Femur (tissue), 1 donor: ENCODE measurements at regions not wholly inside any gene's neighbourhood (a gene's known extent, or its start where the extent isn't known, plus 50 kb on each side); places are given as distances from the start of the nearest gene placed in this dataset.
A peak's percentile ranks its signal among the peaks of the same experiment; 100 is the strongest.

Experiments
- DNase-seq: peaks from one replicate; pipeline ENCODE4 v3.0.0-alpha.2; 2017

DNA sequence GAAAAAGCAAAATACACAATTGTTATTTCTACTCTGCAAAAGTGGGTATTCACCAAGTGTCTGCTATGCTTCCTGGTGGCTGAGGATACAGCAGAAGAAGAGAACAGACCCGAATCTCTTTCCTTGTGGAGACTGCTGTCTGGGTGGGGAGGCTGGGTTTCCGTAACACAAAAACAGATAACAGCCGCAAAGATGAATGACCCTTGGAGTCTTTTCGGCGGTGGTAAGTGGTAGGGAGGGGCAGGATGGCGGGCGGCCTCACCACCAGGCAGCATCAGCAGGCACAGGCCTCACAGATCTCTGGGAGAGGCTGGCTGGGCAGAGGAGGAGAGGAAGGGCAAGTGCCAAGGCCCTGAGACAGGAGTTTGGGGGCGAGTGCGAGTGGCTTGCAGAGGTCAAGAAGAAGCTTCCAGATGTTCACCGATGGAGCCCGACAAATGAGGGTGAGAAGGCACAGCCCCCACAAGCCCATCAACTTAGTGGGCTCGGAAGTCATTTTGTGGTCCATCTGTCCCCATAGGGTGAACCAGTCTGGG is 164.2 kb downstream of the RHOU start:
- DNase-seq, result no peak

DNA sequence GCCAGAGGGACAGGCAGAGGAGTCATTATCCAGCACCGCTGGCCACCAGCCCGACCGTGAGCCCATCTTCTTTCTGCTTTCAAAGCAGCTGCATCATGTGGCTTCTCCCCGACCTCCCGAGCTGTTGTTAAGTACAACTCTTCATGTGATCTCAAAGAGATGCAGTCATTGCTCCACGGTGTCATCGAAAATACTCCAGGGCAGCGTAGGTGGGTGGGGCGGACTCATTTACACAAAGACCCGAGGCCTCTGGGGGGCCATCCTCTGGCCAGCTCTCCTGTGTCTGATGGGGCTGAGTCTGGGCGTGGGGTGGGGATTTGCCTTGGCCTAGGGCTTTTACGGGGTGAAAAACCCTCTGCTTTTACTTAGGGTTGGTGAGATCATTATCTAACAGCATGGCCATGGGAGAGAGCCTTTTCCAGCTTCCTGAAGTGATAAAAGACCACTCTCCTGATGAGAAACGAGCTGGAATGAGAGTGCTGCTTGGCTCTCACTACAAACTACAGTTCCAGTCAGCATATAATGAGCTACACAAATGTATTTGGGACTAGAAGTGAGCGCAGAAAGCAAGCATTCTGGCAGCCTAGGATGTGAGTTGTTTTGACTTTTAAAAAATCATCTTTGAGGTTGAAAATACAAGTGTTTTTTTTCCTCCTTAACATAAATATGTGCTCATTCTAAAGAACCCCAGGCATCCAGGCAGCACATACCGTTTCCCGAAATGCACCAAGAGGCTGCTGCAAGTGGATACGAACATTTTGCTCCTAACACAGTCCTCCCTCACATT is 165.0 kb downstream of the RHOU start:
- DNase-seq, result peak; percentile 86

DNA sequence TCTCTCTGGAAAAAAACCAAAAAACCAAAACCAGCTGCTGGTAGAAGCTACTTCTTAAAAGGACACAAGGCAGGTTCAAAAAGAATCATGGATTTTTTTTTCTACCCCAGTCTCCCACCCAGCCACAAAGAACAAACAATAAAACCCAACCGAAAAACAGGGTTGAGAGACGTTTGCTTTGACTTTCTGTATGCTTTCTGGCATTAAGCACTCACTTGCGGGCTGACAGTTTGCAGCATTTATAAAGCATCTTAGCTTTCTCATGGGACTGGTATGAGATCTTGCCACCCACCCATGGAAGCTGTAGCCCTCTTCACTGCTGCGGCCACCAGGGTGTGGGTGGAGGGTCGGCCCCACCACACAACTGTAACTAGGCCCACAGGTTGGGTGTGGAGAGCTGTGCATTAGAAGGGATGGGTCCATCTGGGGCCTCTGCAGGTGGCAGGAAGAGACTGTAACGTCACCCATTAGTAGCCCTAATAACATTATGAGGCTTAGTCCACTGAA is 165.7 kb downstream of the RHOU start:
- no peak for DNase-seq

DNA sequence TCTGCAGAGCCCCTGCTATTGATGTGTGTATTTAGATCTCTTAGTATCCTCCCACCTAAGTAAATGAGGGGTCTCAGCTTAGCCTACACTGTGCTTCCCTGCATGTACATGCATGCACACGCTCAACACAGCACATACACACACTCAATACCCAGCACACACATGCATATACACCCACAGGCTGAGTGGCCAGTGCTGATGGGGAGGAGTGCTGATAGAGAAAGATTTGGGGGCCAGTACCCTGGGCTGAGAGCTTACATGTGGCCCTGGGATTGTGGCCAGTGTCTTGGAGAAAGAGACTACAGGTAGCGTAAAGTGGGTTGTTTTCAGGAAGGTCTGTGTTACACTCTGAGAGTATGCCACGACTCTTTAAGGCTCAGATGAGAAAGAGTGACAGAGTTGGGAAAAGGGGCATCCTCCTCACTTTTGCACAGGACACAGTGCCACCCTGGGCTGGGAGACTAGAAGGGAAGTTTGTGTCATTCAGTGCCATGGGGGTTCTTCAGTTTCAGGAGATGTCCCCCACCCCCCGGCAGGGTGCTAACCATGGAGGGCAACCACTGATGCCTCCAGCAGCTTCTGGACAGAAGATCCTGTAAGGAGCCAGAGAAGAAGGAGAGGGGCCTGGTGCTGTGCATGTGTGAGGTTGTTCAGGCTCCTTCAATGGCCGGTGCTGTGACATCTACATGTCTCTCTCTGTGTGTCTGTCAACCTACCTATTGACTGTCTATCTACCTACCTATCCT is 166.8 kb downstream of the RHOU start:
- DNase-seq, result no peak

DNA sequence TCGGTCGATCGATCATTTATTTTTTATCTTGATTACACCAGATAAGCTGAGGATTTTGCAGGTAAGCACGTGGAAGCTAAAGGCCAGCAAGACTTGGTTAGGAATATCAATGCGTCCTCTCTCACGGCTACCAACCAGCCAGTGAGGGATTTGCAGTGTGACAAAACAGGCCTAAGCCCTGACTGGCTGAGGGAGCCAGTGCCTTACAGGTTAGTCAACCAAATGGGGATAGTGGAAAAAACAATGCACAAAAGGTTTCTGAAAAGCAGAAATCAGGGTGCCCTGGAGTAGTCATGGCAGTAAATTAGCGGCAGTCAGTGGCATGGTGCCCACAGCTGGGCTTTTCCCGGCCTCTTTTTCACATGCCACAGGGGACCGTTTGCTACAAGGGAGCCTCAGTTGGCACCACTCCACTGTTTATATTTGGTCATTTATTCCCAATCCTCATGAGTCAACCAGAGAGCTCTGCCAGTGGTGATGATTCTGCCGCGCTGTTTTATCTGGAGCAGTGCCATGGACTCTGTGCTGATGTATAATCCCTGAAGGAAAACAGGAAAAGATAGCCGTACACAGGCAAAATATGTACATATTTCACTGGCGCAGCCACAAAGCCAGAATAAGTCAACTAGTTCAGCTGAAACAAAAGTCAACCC is 167.6 kb downstream of the RHOU start:
- DNase-seq, result peak; percentile 87

DNA sequence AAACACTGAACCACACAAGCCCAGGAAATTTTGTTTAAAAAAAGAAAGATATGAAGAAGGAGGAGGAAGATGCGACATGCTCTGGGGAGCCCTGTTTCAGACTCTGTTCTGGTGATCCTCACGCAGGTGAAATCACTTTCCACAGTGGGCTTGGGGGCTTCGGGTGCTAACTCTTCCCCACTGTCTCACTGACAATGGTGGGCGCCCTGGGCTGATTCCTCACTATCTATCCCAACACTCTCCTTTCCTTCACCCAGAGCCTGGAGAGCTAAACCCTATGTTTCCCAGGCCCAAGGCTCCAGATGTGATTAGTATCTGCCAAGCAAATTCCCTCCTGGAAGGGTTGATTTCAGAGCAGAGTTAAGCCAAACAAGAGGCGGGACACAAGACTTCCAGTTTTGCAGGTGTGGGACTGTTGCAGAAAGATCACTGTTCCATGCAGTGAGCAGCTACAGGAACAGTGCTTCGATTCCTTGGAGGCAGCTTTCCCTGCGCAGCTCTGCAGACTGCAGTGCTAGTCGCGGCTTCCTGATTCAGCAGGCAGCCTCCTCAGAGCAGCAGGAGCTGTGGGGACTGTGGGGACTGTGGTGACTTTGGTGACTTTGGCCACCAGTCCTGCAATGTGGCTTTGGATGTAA is 168.3 kb downstream of the RHOU start:
- DNase-seq, result peak; percentile 63

DNA sequence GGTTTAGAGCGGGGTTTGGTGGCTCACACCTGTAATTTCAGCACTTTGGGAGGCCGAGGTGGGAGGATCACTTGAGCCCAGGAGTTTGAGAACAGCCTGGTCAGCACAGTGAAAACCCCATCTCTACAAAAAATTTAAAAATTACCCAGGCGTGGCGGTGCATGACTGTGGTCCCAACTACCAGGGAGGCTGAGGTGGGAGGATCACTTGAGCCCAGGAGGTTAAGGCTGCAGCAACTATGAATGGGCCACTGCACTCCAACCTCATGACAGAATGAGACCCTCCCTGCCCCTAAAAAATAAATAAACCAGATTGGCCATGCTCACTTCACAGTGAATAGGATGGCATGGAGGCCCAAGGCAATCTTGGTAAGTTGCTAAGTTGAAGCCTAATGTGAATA is 168.9 kb downstream of the RHOU start:
- no peak for DNase-seq

DNA sequence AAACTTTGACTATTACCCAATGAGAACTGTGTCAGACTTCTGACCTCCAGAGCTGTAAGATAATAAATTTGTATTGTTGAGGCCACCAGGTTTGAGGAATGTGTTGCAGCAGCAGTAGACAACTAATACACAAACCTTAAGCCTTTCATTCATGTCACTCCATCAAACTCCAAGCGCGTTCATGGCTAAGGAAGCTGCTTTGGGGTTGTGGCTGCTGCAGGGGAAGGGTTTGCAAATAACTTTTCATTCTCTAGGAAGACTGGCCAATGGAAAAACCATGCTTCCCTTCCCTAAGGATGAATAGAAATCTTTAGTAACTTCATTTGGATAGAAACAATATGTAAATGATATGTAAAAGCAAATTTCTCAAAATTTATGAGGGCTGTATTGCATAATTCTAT is 170.4 kb downstream of the RHOU start:
- no peak for DNase-seq

DNA sequence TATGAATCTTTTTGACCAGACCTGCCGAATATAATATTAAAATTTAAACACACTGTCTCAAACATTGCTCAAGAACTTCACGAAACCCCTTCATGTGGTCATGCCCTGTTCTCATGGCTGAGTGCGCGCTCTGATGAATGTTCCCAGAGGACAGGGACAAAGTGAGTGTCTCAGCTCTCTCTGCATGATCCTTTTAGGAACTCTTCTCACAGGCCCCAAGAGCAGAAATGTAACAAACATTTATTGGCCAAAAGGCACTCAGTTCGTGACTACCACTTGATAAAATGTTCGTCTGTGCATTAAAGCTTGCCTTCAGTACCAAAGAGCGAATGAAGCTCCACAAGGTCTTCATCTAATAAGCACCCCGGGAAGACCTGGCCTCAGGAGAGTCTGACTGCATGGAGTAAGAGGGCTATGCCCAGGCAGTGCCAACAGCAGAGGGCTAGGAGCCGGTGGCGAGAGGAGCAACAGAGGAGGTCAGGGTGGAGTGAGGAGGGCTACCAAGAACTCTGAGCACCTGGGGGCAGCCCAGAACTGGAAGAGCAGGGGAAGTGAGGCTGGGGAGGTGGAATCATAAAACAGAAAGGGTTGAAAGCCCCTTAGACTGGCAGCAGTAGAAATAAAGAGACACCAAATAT is 171.1 kb downstream of the RHOU start:
- DNase-seq, result no peak

DNA sequence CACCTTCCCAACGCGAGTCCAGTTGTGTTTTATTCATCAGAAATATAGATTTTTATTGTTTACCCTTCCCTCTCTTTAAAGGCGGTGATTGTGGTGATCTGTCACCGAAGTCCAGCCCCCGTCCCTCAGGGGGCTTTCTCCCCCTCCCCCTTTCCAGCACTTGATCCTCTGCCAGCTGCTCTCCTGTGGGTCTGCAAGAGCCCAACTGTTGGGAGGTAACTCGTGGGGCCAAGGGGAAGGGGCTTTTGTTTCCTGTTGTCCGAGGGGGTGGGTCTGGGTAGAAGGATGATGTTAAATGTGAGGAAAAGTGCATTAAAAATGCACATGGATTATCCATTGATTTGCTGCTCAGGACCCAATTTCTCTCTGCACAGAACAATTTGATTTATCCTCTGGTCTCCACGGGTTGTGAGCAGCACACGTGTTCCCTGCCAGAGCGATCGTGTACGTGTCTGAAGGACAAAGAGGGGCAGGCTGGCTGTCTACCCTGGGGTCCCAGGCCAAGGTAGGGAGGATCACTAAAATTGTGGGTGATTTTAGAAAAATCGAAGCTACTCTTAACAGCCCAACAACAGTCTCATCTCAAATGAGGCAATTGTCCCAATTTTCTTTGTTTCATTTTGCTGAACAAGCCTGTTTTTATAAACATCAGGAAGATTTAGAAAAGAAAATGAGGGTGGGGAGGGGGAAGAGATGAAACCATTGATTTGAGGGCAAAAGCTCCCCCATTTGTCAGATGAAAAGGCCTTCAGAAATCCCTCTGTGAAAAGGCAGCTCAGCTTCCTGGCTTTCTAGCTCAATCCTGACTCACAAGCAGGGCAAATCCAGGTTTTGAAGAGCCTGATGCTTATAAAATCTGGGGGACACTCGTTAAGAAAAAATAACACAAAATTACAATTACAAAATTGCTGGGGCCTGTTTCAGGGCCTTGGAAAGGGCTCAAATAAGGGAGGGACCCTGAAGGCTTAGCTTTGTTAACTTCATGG is 176.2 kb downstream of the RHOU start:
- DNase-seq, result no peak

DNA sequence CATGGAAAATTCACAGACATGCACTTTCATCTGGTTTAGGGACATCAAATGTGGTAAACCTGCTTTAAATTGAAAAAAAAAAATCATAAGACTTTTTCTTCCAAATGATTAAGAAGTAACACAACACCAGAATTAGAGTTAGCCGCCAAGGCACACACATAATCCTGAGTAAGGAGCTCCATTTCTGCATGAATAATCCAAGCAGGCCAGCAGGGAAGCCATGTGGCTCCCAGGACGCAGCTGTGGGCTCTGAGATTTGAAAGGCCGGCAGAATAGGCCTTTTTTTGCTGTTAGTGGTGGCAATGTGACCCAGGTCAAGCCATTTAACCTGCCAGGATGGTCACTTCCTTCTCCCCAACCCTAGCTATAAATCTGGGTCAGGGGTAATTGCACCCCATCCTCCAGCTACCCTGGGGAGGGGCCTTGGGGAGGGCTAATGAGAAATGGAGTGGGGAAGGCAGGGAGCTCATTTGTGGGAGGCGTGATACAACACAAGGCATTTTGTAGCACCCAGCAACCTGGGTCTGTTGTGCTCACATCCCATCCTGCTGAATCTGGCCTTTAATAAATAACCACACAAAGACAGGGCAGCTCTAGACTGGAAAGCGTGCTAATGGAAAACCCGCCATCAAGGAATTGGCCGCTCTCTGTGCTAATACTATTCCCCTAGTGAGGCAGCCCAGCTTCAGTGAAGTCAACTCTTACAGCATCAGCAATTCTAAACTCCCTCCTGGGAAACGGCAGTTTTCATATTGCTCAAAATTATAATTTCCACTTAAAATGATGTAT is 178.5 kb downstream of the RHOU start:
- no peak for DNase-seq

DNA sequence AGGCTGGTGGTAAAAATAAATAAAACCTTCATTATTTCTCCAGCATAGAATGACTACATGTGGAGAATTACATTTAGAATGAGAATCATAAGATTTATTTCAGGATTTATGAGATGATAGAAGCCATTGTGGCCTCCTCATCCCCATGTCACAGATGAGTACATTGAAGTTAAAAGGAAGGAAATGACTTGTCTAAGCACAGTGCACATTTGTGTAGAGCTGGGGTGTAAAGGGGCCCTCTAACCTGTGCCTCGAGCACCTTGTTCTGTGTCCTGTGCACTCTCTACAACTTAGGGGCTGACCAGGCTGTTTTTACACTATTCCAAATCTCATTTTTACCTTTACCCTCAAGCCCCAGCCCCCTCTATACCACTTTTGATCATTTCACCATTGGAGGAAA is 179.4 kb downstream of the RHOU start:
- no peak for DNase-seq

DNA sequence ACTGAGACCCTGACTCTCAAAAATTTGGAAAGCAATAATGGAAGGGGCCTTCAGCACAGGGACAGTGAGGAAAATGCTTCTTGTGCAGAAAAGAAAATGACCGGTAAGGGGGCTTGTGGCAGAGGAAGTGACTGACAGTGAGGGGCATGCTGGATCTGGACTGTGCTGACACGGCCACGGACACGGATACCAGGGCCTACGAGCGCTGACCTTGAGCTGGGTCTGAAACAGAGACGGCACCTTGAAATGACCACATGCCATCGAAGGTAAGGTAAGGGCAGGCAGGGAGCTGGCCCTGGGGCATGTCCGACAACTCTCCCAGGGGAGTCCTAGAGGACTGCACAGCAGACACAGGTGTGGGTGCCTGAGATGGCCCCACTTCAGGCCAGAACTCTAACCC is 182.1 kb downstream of the RHOU start:
- no peak for DNase-seq

DNA sequence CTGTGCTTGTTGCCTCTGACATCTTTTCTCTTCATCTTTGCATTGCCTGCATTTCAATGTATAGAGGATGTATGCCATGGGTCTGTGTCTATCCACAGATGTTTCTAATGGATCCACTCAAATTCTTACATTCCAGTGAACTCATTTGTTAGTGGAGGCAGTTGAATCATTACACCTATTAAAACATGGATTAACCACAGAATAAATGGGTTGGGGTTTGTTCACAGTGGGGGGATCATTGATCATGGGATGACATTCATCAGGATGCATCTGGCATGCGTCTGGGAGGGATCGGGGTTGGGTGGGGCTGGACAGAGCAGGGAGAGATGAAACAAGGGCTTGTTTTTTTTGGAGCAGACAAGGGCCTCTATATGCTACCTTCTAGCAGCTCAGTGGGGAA is 182.5 kb downstream of the RHOU start:
- DNase-seq, result no peak

DNA sequence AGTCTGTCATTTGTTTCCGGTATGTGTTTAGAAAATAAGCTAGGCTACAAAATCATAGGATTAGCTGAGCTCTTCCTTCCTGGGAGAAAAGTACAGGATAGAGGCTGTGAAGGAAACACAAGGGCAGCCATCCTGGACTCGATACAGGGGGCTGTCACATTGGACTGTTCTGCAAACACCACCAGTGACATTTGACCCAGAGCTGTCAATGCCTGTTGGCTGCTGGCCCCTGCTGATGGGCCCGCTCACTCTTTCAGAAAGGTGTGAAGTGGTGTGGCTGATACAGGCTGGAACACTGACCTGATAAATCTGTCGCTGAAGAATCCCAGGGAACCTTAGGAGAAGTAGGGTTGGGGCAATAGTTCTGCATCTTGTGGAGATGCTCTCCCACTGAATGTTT is 183.1 kb downstream of the RHOU start:
- DNase-seq, result no peak

DNA sequence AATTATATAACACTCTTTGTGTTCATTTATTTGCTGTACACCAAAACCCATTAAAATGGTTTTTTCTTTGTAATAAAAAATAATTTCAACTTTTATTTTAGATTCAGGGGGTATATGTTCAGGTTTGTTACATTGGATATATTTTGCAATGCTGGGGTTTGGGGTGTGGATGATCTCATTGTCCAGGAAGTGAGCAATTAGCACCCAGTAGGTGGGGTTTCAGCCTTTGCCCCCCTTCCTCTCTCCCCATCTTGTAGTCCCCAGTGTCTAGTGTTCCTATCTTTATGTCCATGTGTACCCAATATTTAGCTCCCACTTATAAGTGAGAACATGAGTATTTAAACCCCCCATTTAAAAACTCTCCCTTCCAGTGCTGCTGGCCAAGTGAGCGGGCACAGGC is 184.6 kb downstream of the RHOU start:
- DNase-seq, result no peak

DNA sequence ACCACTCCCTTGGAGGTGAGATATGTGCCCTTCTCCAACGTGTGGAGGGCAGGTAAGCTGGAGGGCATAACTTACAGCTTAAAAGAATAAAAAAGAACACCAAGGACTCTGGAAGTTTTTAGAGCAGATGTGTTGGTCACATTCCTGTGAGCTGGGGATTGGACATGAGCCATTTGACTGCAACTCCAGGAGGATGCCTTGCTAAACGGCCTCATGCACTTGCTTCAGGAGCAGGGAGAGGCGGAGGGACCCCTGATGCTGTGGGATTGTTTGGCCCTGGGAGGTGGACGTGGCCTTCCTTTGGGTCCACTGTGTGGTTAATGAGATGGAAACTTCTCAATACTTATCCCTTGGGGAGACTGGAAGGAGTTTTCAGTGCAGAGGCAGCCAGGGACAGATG is 185.6 kb downstream of the RHOU start:
- no peak for DNase-seq

DNA sequence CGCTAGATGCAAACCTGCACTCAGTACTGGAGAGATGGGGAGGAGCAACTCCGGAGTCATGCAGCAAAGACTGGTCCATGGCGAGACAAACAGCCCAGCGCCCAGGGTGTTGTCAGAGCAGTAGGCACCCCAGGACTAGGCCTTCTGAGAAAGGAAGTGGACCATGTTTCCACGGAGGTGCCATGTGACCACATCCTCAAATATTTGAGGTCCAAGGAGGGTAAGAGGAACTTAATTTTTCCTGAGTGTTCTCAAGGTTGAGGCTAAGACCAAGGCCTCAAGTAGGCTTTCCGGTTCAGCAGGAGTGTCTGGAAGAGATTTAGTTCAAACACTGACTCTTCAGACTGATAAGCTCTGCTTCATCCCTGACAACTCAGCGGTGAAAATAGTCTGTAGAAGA is 186.2 kb downstream of the RHOU start:
- DNase-seq, result no peak

DNA sequence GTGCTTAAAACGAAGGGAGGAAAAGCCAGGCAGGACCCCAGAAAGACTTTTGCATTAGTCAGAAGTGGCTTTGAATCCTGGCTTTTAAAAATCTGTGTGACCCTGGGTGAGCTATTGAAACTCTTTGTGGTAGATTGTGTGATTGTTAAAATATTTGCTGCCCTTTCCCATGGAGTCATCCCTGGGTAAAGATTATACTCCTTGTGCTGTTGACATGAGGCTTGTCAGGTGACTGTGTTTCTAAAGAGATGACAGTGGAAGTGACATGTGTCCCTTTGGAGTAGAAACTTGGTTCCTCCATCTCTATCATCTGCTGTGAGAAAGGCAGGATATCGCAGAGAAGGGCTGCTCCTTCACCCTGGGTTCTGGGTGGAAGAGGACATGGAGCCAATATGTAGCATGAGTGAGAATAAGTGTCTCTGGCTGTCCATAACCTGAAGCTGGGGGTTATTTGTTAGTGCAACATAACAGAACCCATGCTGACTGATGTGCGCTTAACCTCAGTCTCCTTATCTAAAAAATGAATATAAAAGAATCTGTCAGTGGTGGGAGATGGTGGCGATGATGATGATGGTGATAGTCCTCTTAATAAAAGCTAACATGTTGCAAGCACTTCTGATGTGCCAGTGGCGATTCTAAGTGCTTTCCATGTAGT is 187.6 kb downstream of the RHOU start:
- no peak for DNase-seq
